ENCODE measurements at regions not wholly inside any gene's neighbourhood (a gene's known extent, or its start where the extent isn't known, plus 50 kb on each side); places are given as distances from the start of the nearest gene placed in this dataset.

- no peak for TF ChIP-seq CTCF (IDR thresholded peaks at IDR 0.05)
- TF ChIP-seq POLR2A (IDR thresholded peaks at IDR 0.05), result no peak
Observed at GRCh38 chr9:134222018-134222573, 57.7 kb upstream of the RNU6ATAC start.

Data from thyroid gland (tissue), 4 donors.